NCI-H1417 treated with DMSO at 0.1 percent for 48 hours (cell line): ENCODE measurements at regions not wholly inside any gene's neighbourhood (a gene's known extent, or its start where the extent isn't known, plus 50 kb on each side); places are given as distances from the start of the nearest gene placed in this dataset.

Source experiments
- DNase-seq: peaks from one replicate; lab custom pipeline; 2025; lab: John Stamatoyannopoulos, UW

DNA sequence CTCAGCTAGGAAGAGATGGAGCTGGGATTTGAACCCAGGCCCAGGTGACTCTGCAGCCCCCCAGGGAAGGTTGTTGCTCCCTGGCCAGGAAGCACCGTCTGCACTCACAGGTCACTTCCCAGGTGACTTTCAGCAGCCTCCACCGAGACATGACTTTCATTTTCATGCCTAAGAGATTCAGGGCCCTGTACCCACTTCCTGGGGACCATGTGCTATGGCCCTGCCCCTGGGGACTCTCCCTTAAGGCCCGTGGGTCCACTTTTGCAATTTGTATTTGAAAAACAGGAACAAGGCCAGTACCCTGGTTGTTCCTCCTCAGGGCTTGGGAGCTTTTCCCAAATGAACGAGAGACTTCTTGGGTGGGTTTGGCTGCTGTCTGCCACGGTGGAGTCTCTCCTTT, 191.0 kb downstream of the IRF8 start:
- DNase-seq: no peak

DNA sequence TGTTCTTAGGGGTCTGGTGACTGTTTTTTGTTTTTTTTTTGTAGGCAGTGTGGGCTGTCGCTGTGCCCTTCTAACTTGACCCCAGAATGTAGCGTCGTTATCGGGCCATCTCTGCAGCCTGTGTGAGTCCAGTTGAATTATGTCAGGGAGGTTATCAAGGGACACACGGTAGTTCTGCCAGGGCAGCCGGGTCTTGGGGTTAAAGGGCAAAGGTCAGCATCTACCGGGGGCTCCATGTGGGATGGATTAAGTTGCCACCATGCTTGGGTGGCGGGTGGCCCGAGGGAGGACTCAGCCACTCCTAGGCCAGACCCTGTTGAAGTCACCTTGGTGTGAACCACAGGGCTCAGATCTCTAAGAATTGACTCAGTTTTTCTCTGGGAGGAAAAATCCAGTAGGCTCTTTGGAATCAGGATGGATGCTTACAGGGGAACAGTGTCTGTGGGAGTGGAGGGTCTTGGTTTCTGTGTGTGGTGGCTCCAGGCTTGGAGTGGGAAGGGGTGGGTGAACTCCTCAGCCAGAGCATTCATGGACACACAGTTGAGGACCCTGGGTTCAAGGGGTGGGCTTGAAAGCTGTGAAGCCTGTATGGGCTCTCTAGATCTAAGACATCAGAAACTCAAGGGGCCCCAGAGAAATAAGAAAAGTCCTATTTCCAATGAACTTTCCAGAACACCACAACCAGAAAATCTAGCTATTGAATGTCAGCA, 191.7 kb downstream of the IRF8 start:
- DNase-seq: no peak

DNA sequence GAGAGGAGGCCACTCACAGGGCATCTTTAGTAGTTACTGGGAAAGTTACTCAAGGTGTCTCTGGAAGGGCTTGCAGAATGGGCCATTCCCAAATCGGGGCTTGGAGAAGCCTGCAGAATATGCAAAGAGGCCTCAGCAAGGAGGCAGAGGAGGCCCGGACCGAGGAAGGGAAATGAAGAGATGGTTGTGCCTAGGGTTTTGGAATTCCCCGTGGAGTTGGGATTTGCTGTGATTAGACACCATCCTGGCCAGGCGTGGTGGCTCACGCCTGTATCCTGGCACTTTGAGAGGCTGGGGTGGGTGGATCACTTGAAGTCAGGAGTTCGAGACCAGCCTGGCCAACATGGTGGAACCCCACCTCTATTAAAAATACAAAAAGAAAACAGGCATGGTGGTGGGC, 193.0 kb downstream of the IRF8 start:
- no peak for DNase-seq

DNA sequence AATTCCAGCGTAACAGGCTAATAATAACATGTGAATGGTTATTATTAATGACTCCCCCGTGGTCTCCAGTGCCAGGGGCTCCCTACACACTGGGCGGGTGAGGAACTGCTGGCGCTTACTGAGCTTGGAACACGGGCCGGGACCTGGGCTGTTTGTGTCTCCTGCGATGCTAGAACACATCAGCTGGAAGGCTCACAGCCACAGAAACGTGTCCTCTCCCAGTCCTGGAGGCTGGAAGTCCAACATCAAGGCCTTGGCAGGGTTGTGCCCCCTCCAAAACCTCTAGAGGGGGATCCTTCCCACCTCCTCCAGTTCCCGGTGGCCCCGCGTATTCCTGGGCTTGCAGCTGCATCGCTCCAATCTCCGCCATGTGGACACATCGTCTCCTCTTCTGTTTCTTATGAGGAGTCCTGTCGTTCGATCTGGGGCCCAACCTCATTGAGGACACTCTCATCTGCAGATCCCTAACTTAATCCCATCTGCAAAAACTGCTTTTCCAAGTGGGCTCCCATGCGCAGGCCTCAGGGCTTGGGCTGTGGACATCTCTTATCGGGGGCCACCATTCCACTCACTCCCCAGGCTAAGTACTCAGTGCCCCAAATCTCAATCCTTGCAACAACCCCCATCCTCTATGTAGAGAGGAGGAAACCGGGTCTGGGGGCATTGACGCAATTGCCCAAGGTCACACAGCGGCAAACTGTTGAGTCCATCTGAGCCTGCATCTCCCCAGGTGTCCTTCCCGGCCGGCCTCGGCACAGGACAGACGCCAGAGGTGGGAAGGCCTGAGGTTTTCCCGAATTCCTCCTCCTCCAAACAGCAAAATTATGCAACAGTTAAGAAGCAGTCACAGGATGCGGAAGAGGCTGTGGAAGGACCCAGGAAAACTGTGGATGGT, 193.9 kb downstream of the IRF8 start:
- DNase-seq: no peak

DNA sequence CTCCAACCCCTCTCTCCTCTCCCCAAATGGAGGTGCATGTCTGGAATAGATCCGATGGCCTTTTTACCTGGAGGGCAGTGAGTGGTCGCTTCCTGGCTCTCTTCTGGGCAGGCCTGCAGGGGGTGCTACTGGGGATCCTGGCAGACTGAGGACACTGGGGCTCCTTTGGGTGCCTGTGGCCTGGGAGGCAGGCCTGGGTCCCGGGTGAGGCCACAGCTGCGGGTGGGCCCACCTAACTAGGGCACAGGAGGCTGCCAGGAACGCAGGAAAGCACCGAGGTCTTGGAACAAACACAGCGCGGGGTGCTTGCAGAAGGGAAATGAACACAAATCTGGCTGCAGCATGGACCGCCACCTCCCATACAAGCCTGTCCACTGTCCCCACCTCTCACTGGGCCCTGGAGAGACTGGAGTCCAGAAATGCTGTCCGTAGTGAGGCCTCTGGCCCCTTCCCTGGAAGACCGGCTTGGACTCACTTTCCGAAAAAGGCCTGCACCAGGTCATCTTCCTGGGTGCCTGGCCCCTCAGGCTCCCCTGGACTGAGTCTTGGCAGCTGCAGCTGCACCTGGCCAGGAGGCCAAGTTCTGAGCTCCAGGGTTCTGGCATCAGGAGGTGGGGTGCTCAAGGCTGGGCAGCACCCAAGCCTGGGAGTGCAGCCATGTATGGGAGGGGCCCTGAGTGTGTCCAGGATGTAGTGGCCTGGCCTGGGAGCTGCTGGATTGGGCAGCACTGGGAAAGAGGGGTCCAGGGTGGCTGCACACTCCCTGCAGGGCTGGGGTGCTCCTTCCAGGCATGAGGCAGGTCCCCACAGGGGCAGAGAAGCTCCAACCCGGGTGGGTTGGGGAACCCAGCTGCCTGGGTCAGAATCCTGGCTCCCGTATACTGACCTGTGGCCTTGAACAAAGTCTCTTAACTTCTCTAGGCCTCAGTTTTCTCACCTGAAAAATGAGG, 195.1 kb downstream of the IRF8 start:
- no peak for DNase-seq

DNA sequence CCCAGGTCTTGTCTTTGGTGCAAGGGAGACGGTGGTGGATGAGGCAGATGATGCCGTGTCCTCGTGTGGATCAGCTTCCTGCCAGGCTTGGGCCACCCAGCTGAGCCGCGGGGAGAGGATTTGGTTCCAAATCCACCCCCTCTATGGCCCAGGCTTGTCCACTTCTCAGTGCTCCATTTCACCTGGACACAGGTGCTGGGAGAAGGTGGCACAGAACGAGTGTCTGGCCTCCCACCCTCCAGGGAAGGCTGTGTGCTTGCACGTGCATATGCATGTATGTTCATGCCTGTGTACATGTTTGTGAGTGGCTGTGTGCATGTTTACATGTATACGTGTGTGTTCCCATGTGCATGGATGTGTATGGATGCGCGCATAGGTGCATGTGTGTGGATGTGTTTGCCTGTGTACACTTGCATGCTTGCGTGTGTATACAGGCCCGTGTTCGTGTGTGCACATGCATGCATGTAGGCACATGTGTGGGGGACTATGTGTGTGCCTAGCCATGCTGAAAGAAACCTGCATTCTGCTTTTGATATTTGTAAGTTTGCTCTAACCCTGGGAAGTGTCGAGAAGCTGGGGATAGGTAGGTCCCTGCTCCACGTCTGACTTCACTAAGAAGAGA, 196.3 kb downstream of the IRF8 start:
- DNase-seq: no peak

DNA sequence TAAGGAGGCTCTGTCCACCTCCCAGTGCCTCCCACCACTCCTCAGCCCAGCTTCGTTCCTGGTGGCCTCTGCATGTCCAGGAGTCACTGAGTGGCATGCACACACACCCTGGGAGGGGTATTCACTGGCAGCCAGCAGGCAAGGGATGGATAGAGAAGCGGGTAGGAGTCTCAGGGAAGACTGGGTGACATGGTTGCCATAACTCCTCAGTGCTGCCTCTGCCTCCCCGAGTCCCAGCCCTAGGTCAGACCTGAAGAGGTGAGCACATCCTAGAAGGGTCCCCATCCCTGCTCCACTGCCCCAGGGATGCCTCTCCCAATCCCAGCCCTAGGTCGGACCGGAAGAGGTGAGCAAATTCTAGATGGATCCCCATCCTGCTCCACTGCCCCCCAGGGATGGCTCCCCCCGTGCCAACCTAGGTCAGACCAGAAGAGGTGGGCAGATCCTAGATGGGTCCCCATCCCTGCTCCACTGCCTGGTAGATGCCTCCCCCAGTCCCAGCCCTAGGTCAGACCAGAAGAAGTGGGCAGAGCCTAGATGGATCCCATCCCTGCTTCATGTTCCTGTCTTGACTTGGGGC, 197.0 kb downstream of the IRF8 start:
- no peak for DNase-seq

DNA sequence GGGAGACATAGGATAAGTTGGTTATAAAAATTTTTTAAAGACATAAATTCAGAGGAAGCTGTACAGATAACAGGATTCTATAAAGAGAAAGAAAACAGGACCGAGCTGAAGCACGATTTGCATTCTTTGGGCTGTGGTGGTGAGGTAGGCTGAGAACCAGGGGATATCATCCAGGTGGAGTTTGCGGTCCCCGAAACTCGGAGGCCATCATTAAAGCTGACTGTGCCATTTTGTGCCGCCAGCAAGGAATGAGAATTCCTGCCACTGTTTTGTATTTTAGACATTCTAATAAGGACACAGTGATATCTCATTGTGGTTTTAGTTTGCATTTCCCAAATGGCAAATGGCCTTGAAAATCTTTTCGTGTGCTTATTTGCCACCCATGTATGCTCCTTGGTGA, 197.9 kb downstream of the IRF8 start:
- no peak for DNase-seq

DNA sequence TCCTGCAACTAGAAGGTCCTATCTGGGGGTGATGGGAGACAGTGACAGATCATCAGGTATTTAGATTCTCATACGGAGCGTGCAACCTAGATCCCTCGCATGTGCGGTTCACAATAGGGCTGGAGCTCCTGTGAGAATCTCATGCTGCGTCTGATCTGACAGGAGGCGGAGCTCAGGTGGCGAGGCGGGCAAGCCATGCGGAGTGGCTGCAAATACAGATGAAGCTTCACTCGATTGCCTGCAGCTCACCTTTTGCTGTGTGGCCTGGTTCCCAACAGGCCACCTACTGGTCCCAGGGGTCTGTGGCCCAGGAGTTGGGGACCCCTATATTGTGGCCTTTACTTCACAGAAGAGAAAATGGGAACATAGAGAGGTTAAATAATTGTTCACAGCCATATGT, 200.4 kb downstream of the IRF8 start:
- DNase-seq: no peak

DNA sequence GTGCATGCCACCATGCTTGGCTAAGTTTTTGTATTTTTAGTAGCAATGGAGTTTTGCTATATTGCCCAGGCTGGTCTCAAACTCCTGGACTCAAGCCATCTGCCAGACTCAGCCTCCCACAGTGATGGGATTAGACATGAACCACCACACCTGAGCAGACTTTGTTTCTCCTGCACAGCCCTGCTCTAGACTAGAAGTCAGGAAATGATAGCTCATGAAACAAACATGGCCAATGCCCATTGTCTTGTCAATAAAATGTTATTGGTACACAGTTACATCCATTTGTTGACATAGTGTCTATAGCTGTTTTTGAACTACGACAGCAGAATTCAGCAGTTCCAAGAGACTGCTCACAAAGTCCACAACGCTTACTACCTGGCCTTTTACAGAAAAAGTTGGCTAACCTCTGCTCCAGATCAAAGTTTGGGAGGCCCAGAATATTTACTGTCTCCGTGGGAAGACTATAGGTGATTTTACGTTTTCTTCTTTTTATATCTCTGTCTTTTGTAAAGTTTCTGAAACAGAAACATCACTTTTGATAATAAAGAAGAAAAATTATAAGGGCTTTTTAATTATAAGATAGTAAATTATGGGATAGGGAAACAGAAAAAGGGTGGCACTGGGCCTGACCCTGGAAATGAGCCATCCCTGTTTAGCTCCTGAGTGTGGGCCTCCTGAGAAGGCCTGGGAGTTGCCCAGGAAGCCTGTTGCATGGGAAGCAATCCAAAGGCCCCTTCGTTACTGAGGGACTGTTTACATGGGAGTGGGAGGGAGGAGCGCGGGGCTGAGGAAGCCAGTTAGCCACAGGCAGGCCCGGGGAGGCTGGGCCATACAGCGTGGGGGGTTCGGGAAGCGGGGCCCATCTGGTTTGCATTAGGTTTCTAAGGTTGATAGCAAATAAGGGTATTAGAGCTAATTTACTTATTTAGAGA, 201.5 kb downstream of the IRF8 start:
- DNase-seq: no peak

DNA sequence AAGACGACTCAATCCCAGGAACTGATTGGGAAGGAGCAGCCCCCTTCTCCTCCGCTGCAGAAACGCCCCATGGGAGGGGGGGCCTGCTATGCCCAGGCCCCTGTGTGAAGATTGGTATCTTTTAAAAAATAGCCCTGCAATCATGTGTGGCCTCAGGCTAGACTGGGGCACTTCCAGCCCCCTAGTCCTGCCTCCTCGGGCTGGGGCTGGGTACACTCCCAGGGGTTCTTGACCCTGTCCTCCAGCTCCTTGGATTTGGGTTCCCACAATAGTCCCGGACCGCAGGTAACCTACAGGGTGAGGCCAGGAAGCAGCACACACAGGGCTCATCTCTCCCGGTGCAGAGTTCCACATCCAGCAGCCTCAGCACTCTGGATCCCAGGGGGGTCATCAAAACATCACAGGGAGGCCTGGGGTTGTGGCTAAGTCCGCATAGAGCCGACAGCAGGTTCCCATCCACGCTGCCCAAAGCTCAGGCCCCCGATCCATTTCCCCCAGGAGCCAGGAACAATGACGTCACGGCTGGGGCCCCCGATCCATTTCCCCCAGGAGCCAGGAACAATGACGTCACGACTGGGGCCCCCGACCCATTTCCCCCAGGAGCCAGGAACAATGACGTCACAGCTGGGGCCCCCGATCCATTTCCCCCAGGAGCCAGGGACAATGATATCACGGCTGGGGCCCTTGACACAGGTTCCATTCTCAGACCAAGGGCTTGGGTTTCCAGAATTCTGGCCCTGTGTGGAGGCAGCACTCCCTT, 202.4 kb downstream of the IRF8 start:
- no peak for DNase-seq

DNA sequence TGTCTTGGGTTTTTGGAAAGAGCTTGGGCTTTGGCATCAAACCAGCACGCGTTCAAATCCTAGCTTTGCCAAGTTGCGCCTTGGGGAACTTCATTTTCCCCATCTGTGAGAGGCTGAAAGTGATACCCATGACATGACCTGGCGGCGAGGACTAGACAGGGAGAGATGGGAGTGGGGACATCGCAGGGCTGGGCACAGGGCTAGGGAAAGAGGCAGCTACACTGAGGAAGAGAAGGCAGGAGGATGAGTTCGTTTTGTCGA, 202.9 kb downstream of the IRF8 start:
- no peak for DNase-seq

DNA sequence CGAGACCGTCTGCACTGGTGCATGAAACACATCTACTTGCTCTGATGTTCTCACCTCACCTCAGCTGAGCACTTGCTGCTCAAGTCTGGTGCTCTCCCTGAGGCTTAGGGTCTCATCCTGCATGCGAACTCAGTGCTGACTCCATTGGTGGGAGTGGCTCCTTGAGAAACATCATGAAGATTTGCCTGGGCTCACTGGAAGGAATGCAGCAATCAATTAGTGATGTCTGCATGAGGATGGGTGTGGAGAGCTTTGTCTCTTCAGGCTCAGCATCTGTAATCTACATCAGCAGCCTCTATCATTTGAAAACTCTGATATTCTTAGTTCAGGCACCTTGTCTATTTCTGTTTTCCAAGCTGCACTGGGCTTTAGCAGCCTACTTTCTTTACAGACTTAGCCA, 204.4 kb downstream of the IRF8 start:
- DNase-seq: no peak

DNA sequence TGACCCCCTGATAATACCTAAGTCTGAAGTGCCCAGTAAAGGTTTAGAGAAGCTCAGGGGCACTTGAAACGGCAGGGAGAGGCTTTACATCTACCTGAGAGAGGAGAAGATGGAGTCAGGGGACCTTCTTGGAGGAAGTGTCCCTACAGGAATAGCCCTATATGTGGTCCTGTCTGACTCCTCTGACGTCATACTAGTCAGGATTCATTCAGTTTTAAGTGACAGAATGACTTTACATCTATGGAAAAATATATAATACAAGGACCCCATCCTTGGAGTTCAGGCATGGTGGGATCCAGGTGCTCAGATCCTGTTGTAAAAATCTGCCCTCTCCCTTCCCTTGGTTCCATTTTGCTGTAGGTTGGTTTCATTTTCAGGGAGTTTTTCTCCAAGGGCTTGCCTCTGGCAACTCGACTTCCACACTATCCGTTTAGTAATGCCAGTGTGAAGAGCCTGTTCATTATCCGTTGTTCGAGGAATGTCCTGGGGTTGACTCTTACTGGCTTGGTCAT, 205.6 kb downstream of the IRF8 start:
- no peak for DNase-seq

DNA sequence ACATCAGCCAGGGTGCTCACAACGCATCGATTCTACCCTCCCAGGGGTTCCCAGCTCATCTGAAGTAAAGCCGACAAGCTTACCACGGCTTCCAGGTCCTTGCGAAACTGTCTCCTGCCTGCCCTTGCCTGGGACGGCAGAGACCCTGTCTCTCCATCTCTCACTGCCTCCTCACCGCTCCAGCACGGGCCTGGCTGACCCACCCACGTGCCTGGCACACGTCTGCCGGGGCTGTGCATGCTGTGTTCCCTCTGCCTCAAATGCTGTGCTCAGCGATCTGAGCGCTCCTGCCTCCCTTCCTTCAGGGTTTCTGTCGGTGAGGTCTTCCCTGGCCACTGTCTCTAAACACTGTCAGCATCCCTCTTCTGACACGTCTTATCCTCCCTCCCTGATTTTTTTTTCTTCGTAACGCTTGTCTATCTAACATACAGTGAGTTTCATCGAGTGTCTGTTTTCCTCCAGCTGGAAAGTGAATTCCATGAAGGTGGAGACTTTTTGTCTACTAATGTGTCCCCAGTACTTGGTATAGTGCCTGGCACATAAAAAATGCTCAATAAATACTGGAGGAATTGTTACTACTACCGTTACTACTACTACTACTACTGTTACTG, 208.4 kb downstream of the IRF8 start:
- DNase-seq: no peak

DNA sequence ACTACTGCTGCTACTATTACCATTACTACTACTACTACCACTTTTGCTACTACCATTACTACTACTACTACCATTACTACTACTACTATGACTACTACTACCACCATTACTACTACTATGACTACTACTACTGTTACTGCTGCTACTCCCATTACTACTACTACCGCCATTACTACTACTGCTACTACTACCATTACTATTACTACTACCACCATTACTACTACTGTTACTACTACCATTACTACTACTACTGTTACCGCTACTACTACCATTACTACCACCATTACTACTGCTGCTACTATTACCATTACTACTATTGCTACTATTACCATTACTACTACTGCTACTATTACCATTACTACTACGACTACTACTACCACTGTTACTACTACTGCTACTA, 209.1 kb downstream of the IRF8 start:
- no peak for DNase-seq

DNA sequence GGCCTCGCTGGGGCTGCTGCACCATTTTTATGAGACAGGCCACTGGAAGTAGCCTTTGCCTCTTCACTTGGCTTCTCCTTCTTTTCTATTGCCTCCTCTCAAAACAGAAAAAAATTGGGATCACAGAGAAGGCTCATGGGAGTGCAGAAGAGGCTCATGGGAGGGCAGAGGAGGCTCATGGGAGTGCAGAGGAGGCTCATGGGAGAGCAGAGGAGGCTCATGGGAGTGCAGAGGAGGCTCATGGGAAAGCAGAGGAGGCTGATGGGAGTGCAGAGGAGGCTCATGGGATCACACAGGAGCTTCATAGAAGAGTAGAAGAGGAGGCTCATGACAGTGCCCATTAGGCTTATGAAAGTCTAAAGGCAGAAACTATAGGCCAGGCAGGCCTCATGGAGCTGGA, 211.2 kb downstream of the IRF8 start:
- no peak for DNase-seq

DNA sequence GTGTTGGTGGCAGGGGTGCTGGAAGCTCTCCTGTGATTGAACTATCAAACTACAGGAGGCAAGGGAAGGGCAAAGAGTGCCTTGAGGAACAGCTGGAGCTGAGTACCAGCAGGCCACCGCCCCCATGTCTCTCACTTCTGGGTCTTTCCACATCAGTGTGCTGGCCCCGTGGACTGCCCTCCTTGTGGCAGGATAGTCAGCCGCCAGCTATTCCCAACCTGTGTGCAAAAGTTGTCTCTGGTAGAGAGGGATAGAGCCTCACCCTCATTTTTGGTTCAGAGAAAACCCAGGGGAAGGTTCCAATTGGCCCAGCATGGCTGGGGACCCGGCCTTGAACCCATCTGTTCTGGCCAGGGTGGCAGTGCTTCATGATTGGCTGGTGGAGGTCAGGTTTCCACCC, 211.8 kb downstream of the IRF8 start:
- no peak for DNase-seq

DNA sequence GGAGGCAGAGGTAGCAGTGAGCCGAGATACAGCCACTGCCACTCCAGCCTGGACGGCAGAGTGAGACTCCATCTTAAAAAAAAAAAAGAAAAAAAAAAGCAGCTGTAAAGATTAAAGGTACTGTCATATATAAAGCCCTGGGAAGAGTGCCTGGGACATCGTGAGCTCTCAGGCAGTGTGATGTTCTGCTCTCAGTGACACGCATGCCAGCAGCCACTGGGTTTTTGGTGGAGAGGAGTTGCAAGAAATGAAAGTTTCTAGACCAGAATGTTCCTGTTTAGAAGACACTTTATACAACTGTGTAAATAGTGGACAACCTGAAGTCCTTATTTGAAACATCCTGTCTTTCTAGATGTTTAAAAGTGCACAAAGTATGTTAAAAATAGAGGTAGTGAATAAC, 213.2 kb downstream of the IRF8 start:
- no peak for DNase-seq
